Ishikawa (cell line): ENCODE measurements at regions not wholly inside any gene's neighbourhood (a gene's known extent, or its start where the extent isn't known, plus 50 kb on each side); places are given as distances from the start of the nearest gene placed in this dataset.

ENCODE experiments used
- CEBPB ChIP-seq: IDR thresholded peaks from 2 replicates; pipeline ENCODE4 v1.6.1; 2012
- CREB1 ChIP-seq: IDR thresholded peaks from 2 replicates; pipeline ENCODE4 v1.6.1; 2012; ENCODE audit warnings: low read depth
- EGR1 ChIP-seq: IDR thresholded peaks from 2 replicates; pipeline ENCODE4 v1.6.1; 2012
- EP300 ChIP-seq: IDR thresholded peaks from 2 replicates; pipeline ENCODE4 v1.6.1; 2012; ENCODE audit warnings: borderline replicate concordance
- FOXM1 ChIP-seq: IDR thresholded peaks from 2 replicates; pipeline ENCODE4 v1.6.1; 2012; ENCODE audit warnings: low read depth, borderline replicate concordance
- NFIC ChIP-seq: IDR thresholded peaks from 2 replicates; pipeline ENCODE4 v1.6.1; 2012
- RAD21 ChIP-seq: IDR thresholded peaks from 2 replicates; pipeline ENCODE4 v1.6.1; 2012; ENCODE audit warnings: low read depth
- TAF1 ChIP-seq: IDR thresholded peaks from 2 replicates; pipeline ENCODE4 v1.6.1; 2012; ENCODE audit warnings: low read depth, mild to moderate bottlenecking
- TEAD4 ChIP-seq: IDR thresholded peaks from 2 replicates; pipeline ENCODE4 v1.6.1; 2012
- YY1 ChIP-seq: IDR thresholded peaks from 2 replicates; pipeline ENCODE4 v1.6.1; 2012; ENCODE audit warnings: low read depth
- TF ChIP-seq, protein P1 (sequence below): IDR thresholded peaks from 2 replicates; pipeline ENCODE4 v1.6.1; 2012
- TF ChIP-seq, protein P2 (sequence below): IDR thresholded peaks from 2 replicates; pipeline ENCODE4 v1.6.1; 2012; ENCODE audit warnings: low read depth, mild to moderate bottlenecking
- TF ChIP-seq, protein P3 (sequence below): IDR thresholded peaks from 2 replicates; pipeline ENCODE4 v1.6.1; 2012

DNA sequence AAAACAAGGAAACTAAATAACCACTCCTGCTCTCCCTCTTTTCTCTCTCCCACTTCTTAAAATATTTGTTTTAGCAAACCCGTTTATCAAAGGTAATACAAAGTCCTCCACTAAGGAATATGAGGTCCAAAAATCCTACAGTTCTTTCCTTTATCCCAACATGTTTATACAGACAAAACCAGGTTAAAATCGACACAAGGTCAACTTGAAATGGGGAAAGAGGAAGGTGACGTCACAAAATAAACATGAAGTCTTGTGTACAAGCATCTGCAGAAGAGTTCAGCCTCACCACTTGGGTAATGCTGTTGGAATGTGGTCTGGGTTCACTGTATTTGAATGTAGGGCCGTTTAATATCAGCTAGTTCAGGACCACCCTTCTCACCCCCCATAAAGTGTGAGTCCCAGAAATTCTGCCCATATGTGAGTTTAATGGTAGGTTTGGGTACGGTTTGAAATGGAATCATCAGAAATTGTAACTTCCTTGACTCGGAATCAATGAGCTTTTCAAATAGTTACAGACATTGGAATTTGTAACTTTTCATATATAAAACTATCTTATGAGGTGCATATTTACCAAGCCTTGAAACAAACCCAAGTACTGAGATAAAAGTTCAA is 120.0 kb upstream of the SLC38A2 start:
- TF ChIP-seq YY1 (no peak), FOXM1 (no peak), TAF1 (no peak), NFIC (no peak), EP300 (no peak), EGR1 (no peak), CREB1 (no peak), RAD21 (no peak), CEBPB (no peak), TEAD4 (0 out of 2 replicates have a peak, but pooled peaks have one; percentile 28)
- TF ChIP-seq, protein P1, sequence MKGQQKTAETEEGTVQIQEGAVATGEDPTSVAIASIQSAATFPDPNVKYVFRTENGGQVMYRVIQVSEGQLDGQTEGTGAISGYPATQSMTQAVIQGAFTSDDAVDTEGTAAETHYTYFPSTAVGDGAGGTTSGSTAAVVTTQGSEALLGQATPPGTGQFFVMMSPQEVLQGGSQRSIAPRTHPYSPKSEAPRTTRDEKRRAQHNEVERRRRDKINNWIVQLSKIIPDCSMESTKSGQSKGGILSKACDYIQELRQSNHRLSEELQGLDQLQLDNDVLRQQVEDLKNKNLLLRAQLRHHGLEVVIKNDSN = no peak
- TF ChIP-seq, protein P2, sequence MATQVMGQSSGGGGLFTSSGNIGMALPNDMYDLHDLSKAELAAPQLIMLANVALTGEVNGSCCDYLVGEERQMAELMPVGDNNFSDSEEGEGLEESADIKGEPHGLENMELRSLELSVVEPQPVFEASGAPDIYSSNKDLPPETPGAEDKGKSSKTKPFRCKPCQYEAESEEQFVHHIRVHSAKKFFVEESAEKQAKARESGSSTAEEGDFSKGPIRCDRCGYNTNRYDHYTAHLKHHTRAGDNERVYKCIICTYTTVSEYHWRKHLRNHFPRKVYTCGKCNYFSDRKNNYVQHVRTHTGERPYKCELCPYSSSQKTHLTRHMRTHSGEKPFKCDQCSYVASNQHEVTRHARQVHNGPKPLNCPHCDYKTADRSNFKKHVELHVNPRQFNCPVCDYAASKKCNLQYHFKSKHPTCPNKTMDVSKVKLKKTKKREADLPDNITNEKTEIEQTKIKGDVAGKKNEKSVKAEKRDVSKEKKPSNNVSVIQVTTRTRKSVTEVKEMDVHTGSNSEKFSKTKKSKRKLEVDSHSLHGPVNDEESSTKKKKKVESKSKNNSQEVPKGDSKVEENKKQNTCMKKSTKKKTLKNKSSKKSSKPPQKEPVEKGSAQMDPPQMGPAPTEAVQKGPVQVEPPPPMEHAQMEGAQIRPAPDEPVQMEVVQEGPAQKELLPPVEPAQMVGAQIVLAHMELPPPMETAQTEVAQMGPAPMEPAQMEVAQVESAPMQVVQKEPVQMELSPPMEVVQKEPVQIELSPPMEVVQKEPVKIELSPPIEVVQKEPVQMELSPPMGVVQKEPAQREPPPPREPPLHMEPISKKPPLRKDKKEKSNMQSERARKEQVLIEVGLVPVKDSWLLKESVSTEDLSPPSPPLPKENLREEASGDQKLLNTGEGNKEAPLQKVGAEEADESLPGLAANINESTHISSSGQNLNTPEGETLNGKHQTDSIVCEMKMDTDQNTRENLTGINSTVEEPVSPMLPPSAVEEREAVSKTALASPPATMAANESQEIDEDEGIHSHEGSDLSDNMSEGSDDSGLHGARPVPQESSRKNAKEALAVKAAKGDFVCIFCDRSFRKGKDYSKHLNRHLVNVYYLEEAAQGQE = no peak
- TF ChIP-seq, protein P3, sequence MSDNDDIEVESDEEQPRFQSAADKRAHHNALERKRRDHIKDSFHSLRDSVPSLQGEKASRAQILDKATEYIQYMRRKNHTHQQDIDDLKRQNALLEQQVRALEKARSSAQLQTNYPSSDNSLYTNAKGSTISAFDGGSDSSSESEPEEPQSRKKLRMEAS = no peak
